Fibroblast of peridontal ligament (primary cell): ENCODE measurements at regions not wholly inside any gene's neighbourhood (a gene's known extent, or its start where the extent isn't known, plus 50 kb on each side); places are given as distances from the start of the nearest gene placed in this dataset.

Experiments used
- DNase-seq: peaks from one replicate; pipeline ENCODE4 v3.0.0-alpha.2; 2010; ENCODE audit errors: extremely low read depth

DNA sequence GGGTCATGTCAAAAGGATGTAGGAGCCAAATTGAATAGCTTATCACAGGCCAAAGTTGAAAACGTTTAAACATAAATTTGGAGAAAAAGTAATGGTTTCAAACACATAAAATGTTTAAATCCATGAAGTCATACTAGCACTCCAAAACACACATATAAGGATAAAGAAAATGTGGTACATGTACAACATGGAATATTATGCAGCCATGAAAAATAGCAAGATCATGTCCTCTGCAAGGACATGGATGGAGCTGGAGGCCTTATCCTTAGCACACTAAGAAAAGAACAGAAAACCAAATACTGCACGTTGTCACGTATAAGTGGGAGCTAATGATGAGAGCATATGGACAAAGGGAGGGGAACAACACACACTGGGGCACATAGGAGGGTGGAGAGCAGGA lies 911.7 kb upstream of the PCDH20 start:
- DNase-seq: no peak

DNA sequence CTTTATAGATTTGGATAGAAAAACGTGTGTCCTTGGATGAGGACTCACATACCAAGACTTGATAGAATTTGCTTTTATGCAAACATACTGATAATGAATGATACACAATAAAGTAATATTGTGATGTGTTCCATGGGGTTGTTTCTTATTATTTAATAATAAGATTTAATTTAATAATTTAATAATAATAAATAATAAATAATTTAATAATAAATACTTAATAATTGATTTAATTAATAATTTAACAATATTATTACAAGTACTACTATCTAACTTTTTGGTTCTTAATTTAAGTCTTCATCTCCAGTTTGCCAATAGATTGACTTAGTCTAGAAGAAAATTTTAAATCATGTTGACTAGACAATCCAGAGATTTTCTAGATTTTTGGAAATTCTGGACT lies 909.2 kb upstream of the PCDH20 start:
- DNase-seq: no peak

DNA sequence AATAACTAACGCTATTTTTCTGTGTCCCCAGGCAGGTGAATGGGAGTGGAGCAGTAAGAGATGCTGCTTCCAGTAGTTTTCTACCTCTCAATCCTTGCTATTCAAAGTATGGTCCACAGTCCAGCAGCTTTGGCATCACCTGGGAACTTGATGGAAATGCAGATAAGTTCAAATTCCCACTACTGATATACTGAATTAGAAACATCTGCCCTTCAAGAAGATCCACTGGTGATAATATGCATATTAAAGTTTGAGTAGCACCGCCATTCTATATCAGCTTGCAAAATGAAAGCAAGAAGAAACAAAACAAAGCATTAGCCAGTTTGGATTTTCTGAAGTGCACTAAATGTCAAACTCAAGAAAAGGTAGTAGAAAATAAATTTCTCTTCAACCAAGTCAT lies 906.2 kb upstream of the PCDH20 start:
- DNase-seq: no peak

DNA sequence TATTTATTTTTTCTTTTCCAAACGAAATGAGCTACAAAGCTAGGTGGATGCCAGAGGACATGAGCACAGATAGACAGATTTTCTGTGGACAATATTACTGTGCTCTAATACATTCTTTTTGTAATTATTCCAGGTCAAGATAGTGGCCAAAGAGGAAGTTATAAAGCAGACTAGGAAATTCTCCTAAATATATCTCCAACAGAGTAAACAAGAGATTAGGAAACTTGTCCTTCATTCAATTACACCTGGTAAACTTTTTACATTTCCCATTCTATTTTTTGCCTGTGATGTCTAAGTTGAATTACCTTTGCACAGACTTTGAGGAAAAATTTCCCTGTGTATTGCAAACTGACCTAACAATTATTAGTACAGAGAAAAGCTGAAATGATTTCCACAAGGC lies 905.5 kb upstream of the PCDH20 start:
- DNase-seq: no peak

DNA sequence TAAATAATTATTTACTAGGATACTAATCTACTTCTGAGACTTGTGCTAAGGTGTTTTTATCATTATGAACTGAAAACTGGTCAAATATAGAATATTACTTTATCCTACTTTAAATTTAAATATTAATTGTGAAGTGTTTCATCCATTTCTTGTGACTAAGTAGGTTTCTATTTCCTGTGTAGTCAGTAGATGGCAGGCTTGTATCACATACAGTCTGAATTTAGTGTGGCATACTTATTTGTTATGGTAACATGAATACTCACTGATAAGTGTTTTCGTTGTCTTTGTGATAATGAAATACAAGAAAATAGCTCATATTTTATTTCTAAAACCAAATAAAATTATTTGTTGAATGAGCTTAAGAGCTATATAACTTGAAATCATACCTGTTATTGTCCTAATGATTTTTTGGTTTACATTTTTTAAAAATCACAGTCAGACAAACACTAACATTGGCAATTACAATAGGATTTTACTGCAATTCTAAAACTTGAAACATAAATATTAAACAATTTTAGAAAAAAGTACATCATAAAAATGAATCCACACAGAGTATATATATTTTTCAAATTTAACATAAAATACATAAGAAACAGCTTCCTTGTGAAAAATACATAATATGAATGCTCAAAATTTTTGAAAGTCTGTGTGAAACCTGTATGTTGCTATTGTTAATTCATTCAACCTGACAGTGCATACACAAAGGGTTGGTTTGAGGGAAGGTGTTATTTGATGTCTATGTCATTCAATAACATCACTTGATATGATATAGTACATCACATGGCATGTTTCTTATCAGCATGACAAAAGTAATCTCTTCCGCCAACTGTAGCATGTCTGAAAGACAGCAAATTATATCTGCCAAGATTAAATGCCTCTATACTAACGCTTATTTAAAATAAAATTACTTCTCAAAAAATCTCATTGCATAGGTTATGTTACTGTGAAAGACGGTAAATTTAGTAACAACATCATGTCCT lies 904.8 kb upstream of the PCDH20 start:
- DNase-seq: peak; percentile 44

DNA sequence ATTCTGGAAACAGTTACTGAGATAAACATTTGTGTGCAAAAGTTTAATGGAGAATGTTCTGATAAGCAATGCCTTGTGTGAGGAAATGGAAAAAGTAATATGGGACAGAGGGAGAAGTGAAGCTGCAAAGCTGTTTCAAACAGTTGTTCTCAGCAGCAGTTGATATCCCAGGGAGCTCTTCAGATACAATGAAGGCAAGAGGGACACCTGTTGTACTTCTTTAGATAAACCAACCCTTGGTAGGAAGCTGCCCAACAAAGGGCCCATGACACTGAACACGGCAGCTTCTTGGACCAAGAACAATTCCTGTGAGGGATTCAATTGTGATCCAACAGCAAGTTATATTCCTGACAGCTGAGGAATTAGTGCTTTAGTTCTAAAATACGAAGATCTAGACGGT lies 894.3 kb upstream of the PCDH20 start:
- DNase-seq: no peak

DNA sequence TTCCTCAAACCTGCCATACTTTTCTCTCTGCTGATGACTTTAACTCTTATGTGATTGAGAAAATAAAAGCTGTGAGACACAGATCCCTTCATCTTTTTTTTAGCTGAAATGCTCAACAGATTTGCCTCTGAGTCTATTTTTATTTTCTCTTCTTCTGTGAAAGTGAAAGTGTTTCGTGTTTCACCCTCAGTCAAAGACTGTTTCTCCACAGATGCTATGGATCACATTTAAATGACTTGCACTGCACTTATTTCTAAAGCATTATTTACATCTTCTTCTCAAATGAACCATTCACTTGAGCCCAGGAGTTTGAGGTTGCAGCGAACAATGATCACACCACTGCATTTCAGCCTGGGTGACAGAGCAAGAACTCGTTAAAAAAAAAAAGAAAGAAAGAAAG lies 890.1 kb upstream of the PCDH20 start:
- peak; percentile 1 for DNase-seq

DNA sequence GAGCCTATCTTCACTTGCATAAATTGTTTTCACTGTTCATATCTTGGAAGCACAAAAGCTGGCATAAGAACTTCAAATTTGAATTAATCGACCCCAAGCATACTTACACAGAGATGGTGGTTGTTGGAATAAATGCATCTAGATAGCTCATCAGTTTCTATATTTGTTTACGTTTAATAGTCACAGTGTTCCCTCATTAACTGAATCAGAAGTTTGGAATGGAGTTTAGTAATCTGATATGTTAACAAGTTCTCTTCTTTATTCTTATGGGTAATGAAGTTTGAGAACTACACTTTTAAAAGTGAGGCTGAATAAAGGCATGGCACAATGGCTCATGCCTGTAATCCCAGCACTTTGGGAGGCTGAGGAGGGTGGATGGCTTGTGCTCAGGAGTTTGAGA lies 886.7 kb upstream of the PCDH20 start:
- DNase-seq: no peak

DNA sequence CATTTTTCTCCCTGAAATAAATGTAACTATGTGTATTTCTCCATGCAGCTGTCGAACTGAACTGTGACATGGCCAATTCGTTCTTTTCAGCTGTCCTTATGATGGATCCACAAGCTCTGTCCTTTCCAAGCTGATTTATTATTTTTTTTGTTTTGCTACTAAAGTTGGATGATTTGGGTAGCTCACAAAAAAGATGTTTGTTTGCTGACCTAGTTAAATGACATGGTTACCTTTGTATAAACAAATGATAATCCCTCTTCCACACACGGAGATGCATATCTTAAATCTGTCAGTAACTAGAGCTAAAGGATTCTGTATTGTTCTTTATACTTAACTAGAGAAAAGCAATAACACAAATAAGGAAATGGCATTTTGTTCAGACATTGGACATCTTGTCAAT lies 884.3 kb upstream of the PCDH20 start:
- no peak for DNase-seq

DNA sequence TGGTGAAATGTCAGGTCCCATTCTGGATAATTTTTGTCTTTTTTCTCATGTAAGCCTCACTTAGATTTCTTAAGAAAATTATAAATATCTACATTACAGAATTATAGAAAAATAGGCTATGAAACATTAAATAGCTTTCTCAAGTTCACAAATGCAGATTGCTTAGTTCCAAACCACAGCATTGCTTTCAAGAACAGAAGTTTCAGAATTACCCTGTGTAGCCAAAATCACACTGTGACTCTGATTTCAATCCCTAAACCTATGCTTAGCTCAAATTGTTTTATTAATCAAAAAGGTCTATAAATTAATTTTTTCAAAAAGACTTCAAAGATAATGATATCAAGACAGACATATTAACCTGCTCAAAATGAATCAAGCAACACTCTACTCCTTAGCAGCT lies 881.2 kb upstream of the PCDH20 start:
- DNase-seq: no peak

DNA sequence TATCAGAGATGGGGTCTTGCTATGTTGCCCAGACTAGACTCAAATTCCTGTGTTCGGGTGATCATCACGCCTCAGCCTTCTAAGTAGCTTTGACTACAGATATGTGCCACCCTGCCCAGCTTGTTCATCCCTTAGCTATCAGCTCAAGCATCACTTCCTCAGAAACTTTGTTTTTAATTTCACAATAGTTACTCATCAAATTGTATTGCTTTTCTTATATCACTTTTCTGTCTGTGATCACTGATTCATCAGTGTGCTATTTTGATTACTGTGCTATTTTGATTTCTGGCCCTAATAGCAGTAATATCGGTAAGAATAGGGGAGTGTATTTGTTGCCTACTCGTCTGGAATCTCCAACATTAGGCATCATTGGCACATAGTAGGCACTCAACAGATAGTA lies 878.6 kb upstream of the PCDH20 start:
- DNase-seq: no peak

DNA sequence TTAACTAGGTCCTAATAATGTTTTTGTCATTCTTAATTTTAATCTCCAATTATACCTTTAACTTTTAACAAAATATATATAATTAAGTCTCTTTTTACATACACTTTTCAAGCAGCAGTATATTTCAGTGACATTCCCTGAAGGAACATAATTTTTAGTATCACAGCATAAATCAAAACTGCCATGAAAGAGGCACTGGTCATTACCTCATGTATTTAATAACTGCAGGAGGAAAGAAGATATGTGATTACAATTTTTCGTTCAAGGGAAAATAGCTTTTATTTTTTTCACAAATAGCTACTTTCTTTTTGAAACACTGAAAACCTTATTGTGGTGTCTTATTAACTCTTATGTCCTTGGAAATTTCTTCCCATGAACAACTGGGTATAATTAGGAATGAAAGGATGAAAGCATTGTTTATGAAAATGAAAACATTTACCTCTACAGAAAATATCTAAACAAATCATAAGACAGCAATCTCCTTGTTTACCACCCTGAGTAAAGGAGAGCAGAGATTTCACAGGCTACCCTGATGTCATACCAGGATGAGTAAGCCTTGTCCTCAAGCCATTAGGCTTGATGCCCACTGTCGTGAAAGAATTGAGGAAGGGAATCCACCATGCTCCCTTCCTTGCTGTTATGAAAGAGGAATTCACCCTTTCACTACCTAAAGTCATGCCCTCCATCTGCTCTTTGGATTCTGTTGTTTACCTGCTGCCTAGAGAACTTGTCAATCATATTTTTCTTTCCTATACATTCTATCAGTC lies 877.2 kb upstream of the PCDH20 start:
- no peak for DNase-seq

DNA sequence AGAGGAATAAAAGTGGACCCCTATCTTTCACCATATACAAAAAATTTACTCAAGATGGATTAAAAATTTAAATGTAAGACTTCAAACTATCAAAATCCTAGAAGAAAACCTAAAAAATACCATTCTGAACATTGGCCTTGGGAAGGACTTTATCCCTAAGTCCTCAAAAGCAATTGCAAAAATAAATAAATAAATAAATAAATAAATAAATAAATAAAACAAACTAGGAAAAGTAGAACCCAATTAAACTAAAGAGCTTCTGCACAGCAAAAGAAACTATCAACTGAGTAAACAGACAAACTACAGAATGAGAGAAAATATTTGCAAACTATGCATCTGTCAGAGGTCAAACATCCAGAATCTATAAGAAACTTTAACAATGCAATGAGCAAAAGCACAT lies 874.9 kb upstream of the PCDH20 start:
- DNase-seq: no peak

DNA sequence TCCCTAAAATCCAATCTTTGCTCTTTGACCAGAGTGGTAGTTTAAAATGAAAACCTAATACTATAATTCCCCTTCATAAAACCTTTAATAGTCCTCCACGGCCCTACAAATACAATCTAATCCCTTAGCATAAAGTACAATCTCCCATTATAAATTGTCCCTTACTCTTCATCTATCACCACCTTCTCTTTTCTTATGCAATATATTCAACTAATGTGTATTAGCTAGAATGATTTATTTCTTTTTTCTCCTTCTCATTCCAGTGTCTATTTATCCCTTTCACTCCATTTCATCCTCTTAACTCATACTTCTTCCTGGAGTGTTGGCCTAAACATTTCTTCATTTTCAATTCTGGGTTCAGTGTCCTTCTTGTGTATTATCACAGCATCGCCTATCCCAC lies 872.1 kb upstream of the PCDH20 start:
- DNase-seq: no peak

DNA sequence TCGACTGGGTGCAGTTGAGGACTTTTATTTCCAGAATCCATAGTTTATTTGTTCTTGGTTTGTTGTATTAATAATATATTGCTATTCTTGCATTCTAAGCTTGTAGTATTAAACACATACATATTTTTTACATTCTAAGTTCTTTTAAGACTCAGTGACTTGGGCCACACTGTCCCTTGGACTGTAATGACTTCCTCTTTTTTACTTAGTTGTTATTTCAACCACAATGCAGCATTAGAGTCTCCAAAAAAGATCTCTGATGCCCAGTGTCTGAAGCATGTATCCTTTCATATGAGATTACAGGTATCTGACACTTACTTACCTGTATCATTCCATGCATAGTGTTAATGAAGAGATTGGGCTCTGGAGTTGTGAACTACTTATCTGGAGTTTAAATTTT lies 864.9 kb upstream of the PCDH20 start:
- DNase-seq: no peak

DNA sequence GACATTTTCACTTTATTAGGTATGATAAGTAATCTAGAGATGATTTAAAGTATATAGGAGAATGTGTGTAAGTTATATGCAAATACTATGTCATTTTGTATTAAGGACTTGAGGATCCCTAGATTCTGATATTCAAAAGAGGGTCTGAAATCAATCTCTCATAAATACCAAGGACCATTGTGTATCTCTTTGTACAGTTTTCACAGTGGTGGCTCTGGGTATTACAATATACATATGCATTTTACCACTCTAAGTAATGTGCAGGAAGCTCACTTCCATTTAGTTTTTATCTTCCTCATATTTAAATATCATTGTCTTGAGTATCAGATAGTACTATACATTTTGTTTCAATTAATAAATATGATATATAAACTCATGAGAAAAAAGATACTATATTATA lies 862.6 kb upstream of the PCDH20 start:
- no peak for DNase-seq

DNA sequence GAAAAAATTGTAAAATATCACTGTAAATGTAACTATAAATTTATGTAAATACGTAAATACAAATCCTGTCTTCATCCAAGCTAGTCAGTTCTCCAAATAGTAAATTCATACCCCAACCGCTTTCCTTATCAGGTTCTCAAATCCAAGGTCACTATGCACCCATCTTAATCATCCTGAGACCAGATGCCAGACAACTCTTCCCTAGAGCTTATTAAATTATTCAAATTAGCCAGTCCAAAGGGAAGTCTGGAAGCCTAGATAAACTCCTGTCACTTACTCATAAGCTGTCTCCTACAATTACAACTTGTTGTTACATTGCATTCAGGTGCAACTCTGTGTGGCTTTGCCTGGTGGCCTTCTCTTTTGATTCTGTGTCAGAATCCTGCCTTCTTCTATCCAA lies 836.1 kb upstream of the PCDH20 start:
- no peak for DNase-seq

DNA sequence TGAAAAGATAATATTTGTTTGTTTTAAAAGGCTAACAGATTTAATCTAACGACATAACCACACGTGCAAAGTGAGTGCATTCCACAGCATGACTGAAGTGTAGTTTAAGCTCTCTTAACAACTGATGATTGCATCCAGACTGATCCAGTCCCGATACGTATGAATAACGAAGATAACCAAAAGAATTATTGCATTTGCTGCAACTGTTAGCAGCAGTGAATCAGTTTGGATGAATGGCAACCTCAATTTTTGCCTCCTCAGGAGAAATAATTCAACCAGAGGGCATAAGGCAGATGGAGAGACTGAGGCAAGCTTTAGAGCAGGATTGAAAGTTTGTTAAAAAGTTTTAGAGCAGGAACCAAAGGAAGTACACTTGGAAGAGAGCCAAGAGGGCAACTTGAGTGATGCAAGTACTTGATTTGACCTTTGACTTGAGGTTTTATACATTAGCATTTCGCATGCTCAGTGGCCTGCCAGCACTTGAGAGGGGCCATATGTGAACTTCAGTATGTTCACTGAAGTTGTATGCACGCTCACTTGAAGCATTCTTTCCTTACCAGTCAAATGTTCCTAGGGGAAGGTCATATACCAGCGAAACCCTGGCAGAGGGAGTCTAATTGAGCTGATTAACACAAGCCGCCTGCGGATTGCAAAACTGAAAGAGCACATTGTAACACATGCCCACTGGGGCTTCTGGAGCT lies 835.0 kb upstream of the PCDH20 start:
- no peak for DNase-seq

DNA sequence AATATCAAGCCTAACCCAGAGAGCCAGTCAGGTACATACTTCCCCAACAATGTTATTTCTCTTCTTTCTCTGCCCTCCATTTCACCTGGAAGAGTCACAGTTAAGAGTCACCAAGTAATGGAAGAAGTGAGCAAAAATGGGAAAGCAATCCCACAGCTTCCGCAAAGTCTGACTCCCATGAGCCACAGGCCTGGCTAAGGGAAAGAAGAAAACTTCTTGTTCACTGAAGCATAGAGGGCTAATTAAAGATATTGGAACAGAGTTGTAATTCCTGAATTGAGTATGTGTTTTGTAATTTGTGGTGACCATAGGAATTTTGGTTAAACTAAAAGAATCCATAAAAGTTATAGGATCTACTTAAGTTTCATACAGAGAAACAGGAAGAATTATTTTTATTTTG lies 830.9 kb upstream of the PCDH20 start:
- no peak for DNase-seq

DNA sequence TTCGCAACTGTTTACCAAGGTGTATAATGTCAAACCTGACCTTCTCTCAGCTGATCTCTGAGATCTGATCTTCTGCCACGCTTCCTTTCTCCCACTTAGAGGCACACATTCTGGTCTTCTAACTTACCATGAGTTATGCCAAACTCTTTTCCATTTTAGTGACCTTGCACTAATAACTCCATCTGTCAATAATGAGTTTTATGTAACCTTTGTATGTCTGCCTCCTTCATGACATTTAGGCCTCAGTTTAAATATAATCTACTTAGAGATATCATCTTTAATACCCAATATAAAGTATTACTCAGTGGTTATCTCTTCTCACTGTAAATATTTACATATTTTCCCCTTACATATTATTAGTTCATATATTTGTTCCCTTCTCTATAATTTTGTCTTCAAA lies 827.5 kb upstream of the PCDH20 start:
- DNase-seq: no peak

DNA sequence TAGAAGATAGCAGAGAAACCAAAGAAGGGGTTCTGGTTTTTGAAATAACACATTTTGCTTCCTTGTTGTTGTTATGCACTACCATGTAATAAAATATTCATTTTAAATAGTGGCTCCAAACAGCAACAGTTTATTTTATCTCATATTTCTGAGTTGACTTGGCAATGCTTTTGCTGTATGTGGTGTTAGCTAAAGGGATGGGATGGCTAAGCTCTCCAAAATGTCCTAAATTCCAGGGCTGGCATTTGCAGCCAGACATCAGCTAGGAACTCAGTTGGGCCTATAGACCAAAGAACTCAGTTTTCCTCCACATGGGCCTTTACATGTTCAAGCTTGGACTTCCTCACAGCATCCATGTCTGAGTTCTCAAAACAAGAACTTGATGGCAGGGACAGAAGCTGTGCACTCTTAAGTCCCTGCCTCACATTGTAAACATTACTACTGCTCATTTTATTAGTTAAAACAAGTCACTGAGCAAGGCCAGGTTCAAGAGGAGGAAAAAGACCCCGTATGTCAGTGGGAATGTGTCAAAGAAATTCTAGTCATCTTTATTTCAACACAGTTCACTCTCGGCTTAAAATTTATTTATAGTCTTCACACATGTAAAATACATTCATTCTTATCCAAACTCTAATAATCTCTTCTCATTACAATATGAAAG lies 819.3 kb upstream of the PCDH20 start:
- DNase-seq: no peak

DNA sequence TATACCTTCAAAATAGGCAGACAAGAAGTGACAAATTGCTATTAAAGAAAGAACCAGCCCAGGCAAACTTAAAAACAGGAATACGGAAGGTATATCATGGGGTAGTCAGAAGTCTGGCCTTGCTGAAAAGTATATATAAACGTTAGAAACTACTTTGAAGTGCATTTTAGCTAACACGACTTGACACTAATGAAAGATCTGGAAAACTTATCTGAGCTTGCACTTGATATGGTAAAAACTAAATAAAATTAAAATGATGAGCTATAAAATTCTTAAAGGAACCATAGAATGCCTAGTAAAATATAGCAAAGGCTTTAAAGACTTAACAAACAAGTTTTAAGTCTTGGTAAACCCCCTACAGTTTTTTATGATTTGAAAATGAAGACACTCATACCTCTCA lies 795.3 kb upstream of the PCDH20 start:
- DNase-seq: no peak
